Thoracic aorta (tissue), 2 donors: ENCODE measurements at regions not wholly inside any gene's neighbourhood (a gene's known extent, or its start where the extent isn't known, plus 50 kb on each side); places are given as distances from the start of the nearest gene placed in this dataset.
"Not testable (repeated sequence)": the region's sequence is repeated elsewhere in the genome, so short reads cannot be mapped to it uniquely, and the experiment has no call there.

Experiments used
- ATAC-seq: fragments of 150-250 bp; one replicate; pipeline ENCODE4 v1.8.0; 2017; ENCODE audit warnings: low read depth; ENCODE audit not compliant: insufficient number of reproducible peaks, low FRiP score
- DNase-seq: peaks from one replicate; pipeline ENCODE4 v3.0.0-alpha.2; 2020; ENCODE audit warnings: low spot score
- H3K27ac ChIP-seq, 2 donors: fragments of 200-600 bp; sonication (generic); 1 replicate in 1 of 2; 2 replicates in 1 of 2; pipeline ENCODE4 v1.5.1; 2016; ENCODE audit warnings: mild to moderate bottlenecking in 2 of 2, moderate library complexity in 2 of 2
- H3K27me3 ChIP-seq: fragments of 200-600 bp; sonication (generic); replicated peaks from 2 replicates; pipeline ENCODE4 v1.6.0; 2016; ENCODE audit warnings: mild to moderate bottlenecking; ENCODE audit not compliant: insufficient read depth
- H3K36me3 ChIP-seq: fragments of 200-600 bp; sonication (generic); one replicate; pipeline ENCODE4 v1.5.1; 2016
- H3K4me1 ChIP-seq, 2 donors: fragments of 200-600 bp; sonication (generic); 1 replicate in 1 of 2; 2 replicates in 1 of 2; pipeline versions ENCODE4 v1.5.1 to v1.6.0; 2016; ENCODE audit warnings: low read depth in 2 of 2, mild to moderate bottlenecking in 1 of 2; ENCODE audit not compliant: control insufficient read depth in 1 of 2
- H3K4me3 ChIP-seq: fragments of 200-600 bp; sonication (generic); 2 replicates; pipeline ENCODE4 v1.5.1; 2016; ENCODE audit warnings: mild to moderate bottlenecking
- H3K9me3 ChIP-seq: fragments of 200-600 bp; sonication (generic); 2 replicates; pipeline ENCODE4 v1.5.1; 2016
- TF ChIP-seq, protein P1 (sequence below): fragments of 200-600 bp; sonication (generic); IDR thresholded peaks from one replicate; pipeline ENCODE4 v1.5.1; 2019; ENCODE audit warnings: antibody characterized with exemption

DNA sequence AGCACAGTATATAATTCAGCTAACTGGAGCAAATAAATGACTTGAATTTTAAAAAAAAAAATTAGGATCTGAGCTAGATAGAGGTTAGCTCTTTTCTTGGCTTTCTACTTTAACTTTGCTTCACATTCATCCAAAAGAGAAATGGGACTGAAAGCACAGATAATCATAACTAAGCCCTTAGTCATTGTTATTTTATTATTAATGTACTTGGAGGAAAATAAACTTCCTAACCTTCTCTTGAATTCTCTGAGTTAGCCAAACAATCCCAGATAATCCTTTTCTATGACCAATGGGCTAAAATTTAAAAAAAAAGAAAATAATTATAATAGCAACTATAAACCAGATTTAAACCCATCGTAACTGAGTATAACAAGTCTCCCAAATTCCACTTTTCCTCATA lies 57.6 kb upstream of the RASA1 start:
- TF ChIP-seq, protein P1, sequence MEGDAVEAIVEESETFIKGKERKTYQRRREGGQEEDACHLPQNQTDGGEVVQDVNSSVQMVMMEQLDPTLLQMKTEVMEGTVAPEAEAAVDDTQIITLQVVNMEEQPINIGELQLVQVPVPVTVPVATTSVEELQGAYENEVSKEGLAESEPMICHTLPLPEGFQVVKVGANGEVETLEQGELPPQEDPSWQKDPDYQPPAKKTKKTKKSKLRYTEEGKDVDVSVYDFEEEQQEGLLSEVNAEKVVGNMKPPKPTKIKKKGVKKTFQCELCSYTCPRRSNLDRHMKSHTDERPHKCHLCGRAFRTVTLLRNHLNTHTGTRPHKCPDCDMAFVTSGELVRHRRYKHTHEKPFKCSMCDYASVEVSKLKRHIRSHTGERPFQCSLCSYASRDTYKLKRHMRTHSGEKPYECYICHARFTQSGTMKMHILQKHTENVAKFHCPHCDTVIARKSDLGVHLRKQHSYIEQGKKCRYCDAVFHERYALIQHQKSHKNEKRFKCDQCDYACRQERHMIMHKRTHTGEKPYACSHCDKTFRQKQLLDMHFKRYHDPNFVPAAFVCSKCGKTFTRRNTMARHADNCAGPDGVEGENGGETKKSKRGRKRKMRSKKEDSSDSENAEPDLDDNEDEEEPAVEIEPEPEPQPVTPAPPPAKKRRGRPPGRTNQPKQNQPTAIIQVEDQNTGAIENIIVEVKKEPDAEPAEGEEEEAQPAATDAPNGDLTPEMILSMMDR = no peak
- Histone ChIP-seq H3K9me3 (no peaks in the 10 kb centered on the region), H3K27ac (no peak overlapping the region), H3K27me3 (no peaks in the 10 kb centered on the region), H3K36me3 (no peaks in the 10 kb centered on the region), H3K4me3 (no peak overlapping the region), H3K4me1 (peaks cover 0 to 11% of the 10 kb centered on the region in 2 donors)
- no peak for ATAC-seq
- no peak for DNase-seq

DNA sequence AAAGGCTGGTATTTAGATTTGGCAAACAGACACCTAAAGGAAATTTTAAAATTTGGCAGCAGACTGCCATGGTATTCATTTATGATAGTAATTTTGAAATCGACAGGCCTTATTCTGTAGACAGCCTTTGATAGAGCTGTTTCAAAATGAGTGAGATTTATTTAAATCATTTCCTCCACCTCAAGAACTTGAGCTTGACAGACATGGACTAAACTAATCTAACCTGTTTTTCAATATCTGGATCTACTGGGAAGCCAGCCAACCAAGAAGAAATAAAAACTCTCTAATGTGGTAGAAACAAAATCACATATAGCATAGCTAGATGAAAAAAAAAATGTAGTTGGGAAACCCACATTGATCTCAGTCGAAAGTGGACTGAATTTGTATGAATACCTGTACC lies 56.9 kb upstream of the RASA1 start:
- H3K27me3 ChIP-seq = no peaks in the 10 kb centered on the region
- no peak for DNase-seq
- no peak overlapping the region for H3K27ac ChIP-seq
- no peaks in the 10 kb centered on the region for H3K9me3 ChIP-seq
- no peak for ATAC-seq
- TF ChIP-seq, protein P1 = no peak
- H3K36me3 ChIP-seq = no peaks in the 10 kb centered on the region
- no peak overlapping the region for H3K4me3 ChIP-seq
- H3K4me1 ChIP-seq = peaks cover 0 to 11% of the 10 kb centered on the region in 2 donors

DNA sequence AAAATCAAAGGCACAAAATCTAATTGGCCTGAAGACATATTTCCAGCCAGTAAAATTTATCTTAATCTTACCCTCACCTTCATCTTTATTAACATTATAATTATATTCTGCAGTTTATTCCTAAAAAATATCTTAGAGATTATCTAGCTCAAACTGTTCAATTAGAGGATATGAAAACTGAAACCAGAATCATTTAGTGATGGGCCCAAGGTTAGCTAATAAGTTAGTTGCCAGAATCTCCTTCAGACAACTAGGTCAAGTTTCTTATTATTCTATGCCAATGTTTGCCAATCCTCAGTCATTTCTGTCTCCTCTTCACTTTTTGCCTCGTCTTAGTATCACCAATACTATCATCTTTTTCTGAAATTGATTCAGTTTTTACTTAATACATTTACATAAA lies 56.0 kb upstream of the RASA1 start:
- H3K36me3 ChIP-seq = no peaks in the 10 kb centered on the region
- TF ChIP-seq, protein P1 = no peak
- no peaks in the 10 kb centered on the region for H3K27me3 ChIP-seq
- ATAC-seq = no peak
- H3K27ac ChIP-seq = no peak overlapping the region
- no peak overlapping the region for H3K4me3 ChIP-seq
- DNase-seq = no peak
- no peaks in the 10 kb centered on the region for H3K9me3 ChIP-seq
- H3K4me1 ChIP-seq = peaks cover 0 to 11% of the 10 kb centered on the region in 2 donors

DNA sequence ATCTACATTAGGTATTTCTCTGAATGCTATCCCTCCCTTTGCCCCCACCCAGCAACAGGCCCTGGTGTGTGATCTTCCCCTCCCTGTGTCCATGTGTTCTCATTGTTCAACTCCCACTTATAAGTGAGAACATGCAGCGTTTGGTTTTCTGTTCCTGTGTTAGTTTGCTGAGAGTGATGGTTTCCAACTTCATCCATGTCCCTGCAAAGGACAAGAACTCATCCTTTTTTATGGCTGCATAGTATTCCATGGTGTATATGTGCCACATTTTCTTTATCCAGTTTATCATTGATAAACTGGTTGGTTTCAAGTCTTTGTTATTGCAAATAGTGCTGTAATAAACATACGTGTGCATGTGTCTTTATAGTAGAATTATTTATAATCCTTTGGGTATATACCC lies 55.5 kb upstream of the RASA1 start:
- not testable (repeated sequence) for H3K4me3 ChIP-seq, H3K36me3 ChIP-seq, H3K9me3 ChIP-seq, DNase-seq, H3K27ac ChIP-seq, ATAC-seq, H3K27me3 ChIP-seq
- H3K4me1 ChIP-seq = peaks cover 0 to 11% of the 10 kb centered on the region in 2 donors

DNA sequence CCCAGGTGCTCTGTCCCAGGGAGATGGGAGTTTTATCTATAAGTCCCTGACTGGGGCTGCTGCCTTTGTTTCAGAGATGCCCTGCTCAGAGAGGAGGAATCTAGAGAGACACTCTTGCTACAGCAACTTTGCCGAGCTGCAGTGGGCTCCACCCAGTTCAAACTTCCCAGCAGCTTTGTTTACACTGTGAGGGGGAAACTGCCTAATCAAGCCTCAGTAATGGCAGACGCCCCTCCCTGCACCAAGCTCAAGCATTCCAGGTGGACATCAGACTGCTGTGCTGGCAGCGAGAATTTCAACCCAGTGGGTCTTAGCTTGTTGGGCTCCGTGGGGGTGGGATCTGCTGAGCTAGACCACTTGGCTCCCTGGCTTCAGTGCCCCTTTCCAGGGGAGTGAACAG lies 50.2 kb upstream of the RASA1 start:
- ATAC-seq = not testable (repeated sequence)

More for the DNA sequence above, 50.2 kb upstream of the RASA1 start:
- not testable (repeated sequence) for H3K9me3 ChIP-seq, DNase-seq, H3K27ac ChIP-seq, H3K4me3 ChIP-seq, H3K36me3 ChIP-seq, H3K27me3 ChIP-seq, H3K4me1 ChIP-seq
